ENCODE measurements at regions not wholly inside any gene's neighbourhood (a gene's known extent, or its start where the extent isn't known, plus 50 kb on each side); places are given as distances from the start of the nearest gene placed in this dataset.
A peak's percentile ranks its signal among the peaks of the same experiment; 100 is the strongest.

GRCh38 chr2:235390816-235391194 lies 103.0 kb upstream of the AGAP1 start:
- peak overlapping the region; percentile 72 for H3K9ac ChIP-seq (ENCODE audit: low read length)
- DNase-seq: no peak
- peak overlapping the region; percentile 50; the same call in 1 of the 2 replicates for H2AFZ ChIP-seq (ENCODE audit: low read length)
- peak overlapping the region; percentile 99 for H3K27ac ChIP-seq (ENCODE audit: low read length)
- peaks cover 29% of the 10 kb centered on the region for H3K4me1 ChIP-seq (ENCODE audit: low read length)
- TF ChIP-seq CTCF (IDR thresholded peaks at IDR 0.05; ENCODE audit: low read length) (no peak), EZH2phosphoT487 (IDR thresholded peaks at IDR 0.05; ENCODE audit: low read length) (no peak), EZH2 (optimal IDR thresholded peaks at IDR 0.05; ENCODE audit: low read depth, low read length) (no peak)
- no peaks in the 10 kb centered on the region for H3K27me3 ChIP-seq (replicated peaks; ENCODE audit: insufficient read depth, low read length)
- no peaks in the 10 kb centered on the region for H3K9me3 ChIP-seq (replicated peaks; ENCODE audit: insufficient read depth, low read length)
- peaks cover 22% of the 10 kb centered on the region for H3F3A ChIP-seq (ENCODE audit: insufficient read depth, low read length)
- peak overlapping the region; percentile 48 for H3K4me3 ChIP-seq (ENCODE audit: low read length)
- peak overlapping the region; percentile 86 for H3K4me2 ChIP-seq (ENCODE audit: low read depth, low read length)
- H3K9me2 ChIP-seq (replicated peaks; ENCODE audit: insufficient read depth, low read length): no peaks in the 10 kb centered on the region
- H3K79me2 ChIP-seq (ENCODE audit: low read length): no peaks in the 10 kb centered on the region
- H3K36me3 ChIP-seq (replicated peaks; ENCODE audit: insufficient read depth, low read length): no peaks in the 10 kb centered on the region
- no peaks in the 10 kb centered on the region for H4K20me1 ChIP-seq (ENCODE audit: insufficient read depth, low read length)

- no peak overlapping the region for H3K9ac ChIP-seq (ENCODE audit: low read length)
- peaks cover 29% of the 10 kb centered on the region for H3K4me1 ChIP-seq (ENCODE audit: low read length)
- peaks cover 22% of the 10 kb centered on the region for H3F3A ChIP-seq (ENCODE audit: insufficient read depth, low read length)
- H3K4me3 ChIP-seq (ENCODE audit: low read length): no peak overlapping the region
- no peak for TF ChIP-seq EZH2 (optimal IDR thresholded peaks at IDR 0.05; ENCODE audit: low read depth, low read length)
- TF ChIP-seq EZH2phosphoT487 (IDR thresholded peaks at IDR 0.05; ENCODE audit: low read length): no peak
- TF ChIP-seq CTCF (IDR thresholded peaks at IDR 0.05; ENCODE audit: low read length): no peak
- H3K79me2 ChIP-seq (ENCODE audit: low read length): no peaks in the 10 kb centered on the region
- no peak overlapping the region for H3K27ac ChIP-seq (ENCODE audit: low read length)
- H4K20me1 ChIP-seq (ENCODE audit: insufficient read depth, low read length): no peaks in the 10 kb centered on the region
- no peaks in the 10 kb centered on the region for H3K9me2 ChIP-seq (replicated peaks; ENCODE audit: insufficient read depth, low read length)
- H2AFZ ChIP-seq (ENCODE audit: low read length): no peak overlapping the region
- no peak overlapping the region for H3K4me2 ChIP-seq (ENCODE audit: low read depth, low read length)
- H3K9me3 ChIP-seq (replicated peaks; ENCODE audit: insufficient read depth, low read length): no peaks in the 10 kb centered on the region
- no peaks in the 10 kb centered on the region for H3K27me3 ChIP-seq (replicated peaks; ENCODE audit: insufficient read depth, low read length)
- no peaks in the 10 kb centered on the region for H3K36me3 ChIP-seq (replicated peaks; ENCODE audit: insufficient read depth, low read length)
- no peak for DNase-seq
Observed at GRCh38 chr2:235391921-235392615, 101.8 kb upstream of the AGAP1 start.

- no peak overlapping the region for H3K4me3 ChIP-seq (ENCODE audit: low read length)
- H3K9ac ChIP-seq (ENCODE audit: low read length): no peak overlapping the region
- TF ChIP-seq EZH2phosphoT487 (IDR thresholded peaks at IDR 0.05; ENCODE audit: low read length) (no peak), CTCF (IDR thresholded peaks at IDR 0.05; ENCODE audit: low read length) (no peak), EZH2 (optimal IDR thresholded peaks at IDR 0.05; ENCODE audit: low read depth, low read length) (no peak)
- no peaks in the 10 kb centered on the region for H3K27me3 ChIP-seq (replicated peaks; ENCODE audit: insufficient read depth, low read length)
- H3K9me2 ChIP-seq (replicated peaks; ENCODE audit: insufficient read depth, low read length): no peaks in the 10 kb centered on the region
- no peak overlapping the region for H3K27ac ChIP-seq (ENCODE audit: low read length)
- no peak for DNase-seq
- H4K20me1 ChIP-seq (ENCODE audit: insufficient read depth, low read length): no peaks in the 10 kb centered on the region
- no peaks in the 10 kb centered on the region for H3K79me2 ChIP-seq (ENCODE audit: low read length)
- H3K4me2 ChIP-seq (ENCODE audit: low read depth, low read length): no peak overlapping the region
- no peaks in the 10 kb centered on the region for H3K36me3 ChIP-seq (replicated peaks; ENCODE audit: insufficient read depth, low read length)
- no peaks in the 10 kb centered on the region for H3K9me3 ChIP-seq (replicated peaks; ENCODE audit: insufficient read depth, low read length)
- peaks cover 22% of the 10 kb centered on the region for H3K4me1 ChIP-seq (ENCODE audit: low read length)
- H2AFZ ChIP-seq (ENCODE audit: low read length): no peak overlapping the region
- peaks cover 17% of the 10 kb centered on the region for H3F3A ChIP-seq (ENCODE audit: insufficient read depth, low read length)
Observed at GRCh38 chr2:235394278-235394828, 99.5 kb upstream of the AGAP1 start.

Measured in MM.1S (cell line).